NCI-H345 treated with DMSO at 0.1 percent for 48 hours (cell line): ENCODE measurements at regions not wholly inside any gene's neighbourhood (a gene's known extent, or its start where the extent isn't known, plus 50 kb on each side); places are given as distances from the start of the nearest gene placed in this dataset.
A peak's percentile ranks its signal among the peaks of the same experiment; 100 is the strongest.
"Not testable (repeated sequence)": the region's sequence is repeated elsewhere in the genome, so short reads cannot be mapped to it uniquely, and the experiment has no call there.

Experiments
- DNase-seq: peaks from one replicate; lab custom pipeline; 2025; ENCODE audit not compliant: unreplicated experiment; lab: John Stamatoyannopoulos, UW

- DNase-seq: peak; percentile 30
Observed at GRCh38 chr13:96934889-96935489, 59.3 kb downstream of the OXGR1 start.

DNA sequence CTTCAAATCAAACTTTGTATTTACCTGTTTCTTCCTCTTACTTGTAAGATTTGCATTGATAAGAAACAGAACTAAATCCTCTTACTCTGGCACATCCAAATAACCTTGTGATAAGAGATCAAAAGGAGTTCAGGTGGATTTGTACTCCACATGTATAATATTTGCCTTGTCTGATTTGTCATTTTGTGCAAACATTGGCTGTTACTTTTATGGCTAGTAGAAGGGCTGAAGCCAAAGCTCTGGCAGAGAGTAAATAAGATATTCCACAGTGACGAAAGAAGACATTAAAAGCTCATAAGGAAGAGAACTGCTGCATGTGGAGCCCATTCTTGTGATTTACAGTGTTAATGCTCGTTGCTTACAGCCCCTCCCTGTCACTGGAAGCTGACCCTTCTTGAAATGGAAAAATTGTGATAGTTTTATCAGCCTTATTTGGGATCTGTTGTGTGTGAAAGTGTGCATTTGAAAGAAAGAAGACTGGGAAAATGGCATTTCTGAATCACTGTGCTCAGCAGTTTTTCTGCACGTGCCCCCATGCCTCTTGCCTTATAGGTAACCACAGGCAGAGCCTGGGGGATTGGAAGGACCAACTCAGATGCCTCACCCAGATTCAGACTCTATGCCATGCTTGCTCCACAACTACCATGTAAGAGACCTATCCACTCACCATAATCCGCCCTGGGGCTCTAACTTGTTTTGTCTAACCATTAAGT, 68.2 kb downstream of the OXGR1 start:
- DNase-seq: no peak

GRCh38 chr13:96925477-96925876, 68.8 kb downstream of the OXGR1 start:
- DNase-seq: no peak

- not testable (repeated sequence) for DNase-seq
Observed at GRCh38 chr13:96918861-96919631, 75.2 kb downstream of the OXGR1 start.

DNA sequence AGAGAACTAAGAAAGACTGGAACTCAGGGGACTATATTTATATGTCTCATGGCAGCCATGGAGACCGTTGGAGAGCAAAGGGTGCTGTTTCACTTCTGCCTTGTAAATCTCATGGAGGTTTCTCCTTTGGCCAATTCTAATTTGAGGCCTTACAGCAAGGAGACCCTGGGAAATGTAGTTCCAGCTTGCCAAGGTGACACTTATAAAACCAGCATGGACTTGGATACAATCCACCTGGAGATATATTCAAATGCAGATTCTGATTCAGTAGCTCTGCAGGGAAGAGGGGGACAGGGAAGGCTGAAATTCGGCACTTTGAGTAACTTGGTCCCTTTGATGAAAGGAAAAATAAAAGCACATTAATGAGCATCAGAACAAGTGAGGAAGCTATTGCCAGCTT, 90.0 kb downstream of the OXGR1 start:
- no peak for DNase-seq

GRCh38 chr13:96903085-96903484, 91.2 kb downstream of the OXGR1 start:
- DNase-seq: no peak

DNA sequence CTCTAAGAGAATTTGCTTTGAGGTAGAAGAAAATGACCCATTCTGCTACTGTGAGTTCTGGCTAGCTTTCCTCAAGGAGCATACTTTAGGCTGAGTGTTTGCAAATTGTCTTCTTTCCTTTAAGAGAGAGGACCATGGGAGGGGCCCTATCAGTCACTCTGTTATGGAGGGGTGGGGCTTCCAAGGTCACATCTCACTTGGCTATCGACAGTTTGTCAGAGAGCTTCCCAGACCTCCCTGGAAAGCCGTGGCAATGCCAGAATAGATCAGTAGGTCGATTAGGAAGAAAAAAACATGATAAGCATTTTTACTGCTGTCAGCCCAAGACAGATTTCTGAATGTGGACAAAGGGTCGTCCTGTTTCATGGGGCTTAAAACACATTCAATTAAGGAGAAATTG, 93.3 kb downstream of the OXGR1 start:
- no peak for DNase-seq

DNA sequence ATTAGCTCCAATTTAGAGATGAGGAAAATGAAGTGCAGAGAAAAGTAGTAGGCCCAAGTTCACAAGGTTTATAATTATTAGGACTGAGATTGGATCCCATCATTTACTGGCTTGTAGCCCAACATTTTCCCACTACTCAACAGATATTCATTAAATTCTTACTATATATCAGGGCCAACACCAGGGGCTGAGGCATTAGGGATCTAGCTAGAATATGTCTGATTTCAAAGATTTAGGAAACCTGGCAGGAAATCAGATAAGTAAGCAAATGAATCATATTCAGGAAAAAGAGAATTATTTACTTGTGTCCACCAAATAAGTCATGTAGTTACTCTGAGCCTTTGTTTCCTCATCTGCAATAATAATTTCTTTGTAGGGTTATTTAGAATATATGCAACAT, 94.3 kb downstream of the OXGR1 start:
- DNase-seq: no peak

DNA sequence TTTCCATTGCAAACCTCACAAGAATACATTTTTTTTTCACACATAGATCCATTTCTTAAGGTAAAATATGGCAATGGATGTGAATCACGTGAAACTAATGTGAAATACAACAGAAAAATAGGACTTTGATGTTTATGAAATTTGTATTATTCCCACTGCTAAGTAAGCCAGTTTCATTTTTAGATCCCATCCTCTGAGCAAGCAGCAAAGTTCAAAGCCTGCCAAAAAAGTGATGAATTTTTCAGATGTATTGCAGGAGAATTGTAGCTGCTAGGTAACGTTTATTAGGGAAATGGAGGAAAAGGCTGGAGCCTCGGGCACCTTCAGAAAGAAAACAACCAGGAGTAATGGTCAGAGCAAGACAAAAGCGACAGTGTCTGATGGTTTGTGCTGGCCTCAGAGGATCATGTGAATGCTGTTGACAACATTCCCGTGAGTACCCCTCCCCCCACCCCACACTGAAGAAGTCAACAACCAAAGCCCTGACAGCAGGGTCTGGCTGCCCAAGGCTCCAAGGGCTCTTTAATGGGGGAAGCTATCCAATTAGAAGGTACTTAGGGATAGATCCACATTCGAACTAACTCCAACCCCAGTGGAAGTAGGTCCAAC, 95.5 kb downstream of the OXGR1 start:
- no peak for DNase-seq

GRCh38 chr13:96898212-96898611, 96.1 kb downstream of the OXGR1 start:
- DNase-seq: no peak
